CD4-positive, alpha-beta T cell treated with Interleukin-12 subunit alpha and Interleukin-12 subunit beta, for 1 hour (primary cell): ENCODE measurements at regions not wholly inside any gene's neighbourhood (a gene's known extent, or its start where the extent isn't known, plus 50 kb on each side); places are given as distances from the start of the nearest gene placed in this dataset.

Experiments
- DNase-seq: peaks from one replicate; pipeline ENCODE4 v3.0.0-alpha.2; 2020

DNA sequence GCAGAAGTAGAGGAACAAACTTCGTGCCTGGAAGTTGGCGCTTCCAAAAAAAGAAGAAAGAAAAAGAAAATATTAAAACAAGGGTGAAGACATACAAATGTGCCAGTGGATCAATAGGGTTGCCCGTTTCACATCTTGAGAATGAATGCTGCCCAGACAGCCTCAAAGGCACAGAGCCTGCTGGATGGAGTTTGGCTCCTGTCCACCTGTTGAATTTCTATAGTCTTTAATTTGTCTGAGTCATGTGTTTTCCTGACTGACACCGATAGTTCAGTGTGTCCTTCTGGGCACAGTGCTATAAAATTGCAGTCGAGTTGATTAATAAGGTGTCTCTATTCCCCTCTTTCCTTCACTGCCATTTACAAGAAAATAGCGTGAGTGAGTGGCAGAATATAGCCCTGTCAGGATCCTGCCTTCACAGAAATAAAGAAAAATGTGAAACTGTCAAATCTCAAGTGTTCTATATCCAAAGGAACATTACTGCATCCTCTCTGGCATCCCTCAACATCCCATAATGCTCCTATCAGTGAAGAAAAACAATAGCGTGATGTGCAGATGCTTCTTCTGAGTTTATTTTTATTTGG is 471.3 kb upstream of the AUTS2 start:
- no peak for DNase-seq

DNA sequence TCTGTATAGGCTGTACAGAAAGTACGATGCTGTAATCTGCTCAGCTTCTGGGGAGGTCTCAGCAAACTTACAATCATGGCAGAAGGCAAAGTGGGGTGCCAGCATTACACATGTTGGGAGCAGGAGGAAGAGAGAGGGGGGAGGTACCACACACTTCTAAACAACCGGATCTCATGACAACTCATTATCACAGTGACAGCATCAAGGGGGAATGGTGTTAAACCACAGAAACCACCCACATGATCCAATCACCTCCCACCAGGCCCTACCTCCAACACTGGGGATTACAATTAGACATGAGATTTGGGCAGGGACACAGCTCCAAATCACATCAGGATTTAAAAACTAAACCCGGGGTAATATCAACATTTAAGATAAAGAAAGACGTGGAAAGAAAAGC is 468.8 kb upstream of the AUTS2 start:
- DNase-seq, result no peak

DNA sequence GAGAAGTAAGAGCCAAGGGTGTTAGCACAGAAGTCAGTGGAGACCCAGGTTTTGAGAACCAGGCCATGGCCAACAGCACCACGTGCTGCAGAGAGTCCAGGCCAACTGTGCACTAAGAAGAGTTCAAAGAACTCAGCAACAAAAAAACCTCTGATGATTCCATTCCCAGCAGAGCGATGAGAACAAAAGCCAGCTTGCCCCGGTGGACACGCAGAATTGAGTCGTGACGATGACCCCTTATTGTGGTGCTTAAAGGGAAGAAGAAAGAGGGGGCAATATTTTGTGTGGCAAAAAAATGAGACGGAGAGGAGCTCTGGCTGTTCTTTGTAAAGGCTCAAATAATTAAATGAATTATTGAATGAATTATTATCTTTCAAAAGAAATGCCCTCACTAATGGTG is 468.3 kb upstream of the AUTS2 start:
- DNase-seq, result no peak

DNA sequence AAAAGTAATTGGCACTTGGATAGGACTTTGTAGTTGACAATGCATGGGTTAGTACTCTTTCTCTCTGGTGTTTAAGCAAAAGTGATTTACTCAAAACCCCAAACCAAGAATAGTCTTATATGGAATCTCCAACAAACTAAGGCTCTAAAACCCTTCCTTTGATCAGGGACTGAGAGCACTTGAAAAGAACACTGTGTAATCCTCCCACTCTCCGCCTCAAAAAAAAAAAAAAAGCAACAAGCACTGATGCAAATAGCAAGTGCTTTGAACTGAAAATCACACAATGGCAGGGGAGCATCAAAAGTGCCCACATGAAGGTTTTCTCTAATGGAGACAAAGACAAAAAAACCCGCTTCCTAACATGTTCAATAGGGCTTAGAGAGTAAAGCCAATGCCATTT is 467.9 kb upstream of the AUTS2 start:
- no peak for DNase-seq

DNA sequence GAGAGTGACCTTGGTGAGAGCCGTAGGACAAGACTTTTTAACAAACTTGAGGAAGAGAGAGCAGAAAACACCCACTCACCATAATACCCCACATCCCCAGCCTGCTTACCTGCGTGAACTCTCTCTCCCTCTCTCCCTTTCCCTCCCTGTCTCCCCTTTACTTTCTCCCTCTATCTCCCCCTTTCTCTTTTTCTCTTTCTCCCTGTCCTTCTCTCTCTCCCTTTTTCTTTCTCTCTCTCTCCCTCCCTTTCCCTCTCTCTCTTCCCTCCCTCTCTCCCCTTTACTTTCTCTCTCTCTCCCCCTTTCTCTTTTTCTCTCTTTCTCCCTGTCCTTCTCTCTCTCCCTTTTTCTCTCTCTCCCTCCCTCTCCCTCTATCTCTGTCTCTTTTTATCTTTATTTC is 464.0 kb upstream of the AUTS2 start:
- no peak for DNase-seq

DNA sequence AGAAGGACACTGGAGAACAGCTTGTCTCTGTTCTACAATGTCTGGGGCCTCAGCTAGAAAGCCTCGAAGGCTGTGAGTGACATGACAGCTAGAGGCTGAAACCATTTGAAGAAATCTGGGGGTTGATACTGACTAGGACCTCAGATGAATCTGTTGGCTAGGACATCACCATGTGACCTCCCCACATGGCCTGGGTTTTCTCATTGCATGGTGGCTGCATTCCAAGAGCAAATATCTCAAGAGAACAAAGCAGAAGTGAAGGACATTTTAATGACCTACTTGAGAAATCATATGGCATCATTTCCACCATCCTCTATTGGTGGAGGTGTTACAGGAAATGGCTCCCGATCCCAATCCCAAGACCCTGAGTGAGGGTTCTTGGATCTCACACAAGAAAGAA is 450.6 kb upstream of the AUTS2 start:
- DNase-seq, result no peak

DNA sequence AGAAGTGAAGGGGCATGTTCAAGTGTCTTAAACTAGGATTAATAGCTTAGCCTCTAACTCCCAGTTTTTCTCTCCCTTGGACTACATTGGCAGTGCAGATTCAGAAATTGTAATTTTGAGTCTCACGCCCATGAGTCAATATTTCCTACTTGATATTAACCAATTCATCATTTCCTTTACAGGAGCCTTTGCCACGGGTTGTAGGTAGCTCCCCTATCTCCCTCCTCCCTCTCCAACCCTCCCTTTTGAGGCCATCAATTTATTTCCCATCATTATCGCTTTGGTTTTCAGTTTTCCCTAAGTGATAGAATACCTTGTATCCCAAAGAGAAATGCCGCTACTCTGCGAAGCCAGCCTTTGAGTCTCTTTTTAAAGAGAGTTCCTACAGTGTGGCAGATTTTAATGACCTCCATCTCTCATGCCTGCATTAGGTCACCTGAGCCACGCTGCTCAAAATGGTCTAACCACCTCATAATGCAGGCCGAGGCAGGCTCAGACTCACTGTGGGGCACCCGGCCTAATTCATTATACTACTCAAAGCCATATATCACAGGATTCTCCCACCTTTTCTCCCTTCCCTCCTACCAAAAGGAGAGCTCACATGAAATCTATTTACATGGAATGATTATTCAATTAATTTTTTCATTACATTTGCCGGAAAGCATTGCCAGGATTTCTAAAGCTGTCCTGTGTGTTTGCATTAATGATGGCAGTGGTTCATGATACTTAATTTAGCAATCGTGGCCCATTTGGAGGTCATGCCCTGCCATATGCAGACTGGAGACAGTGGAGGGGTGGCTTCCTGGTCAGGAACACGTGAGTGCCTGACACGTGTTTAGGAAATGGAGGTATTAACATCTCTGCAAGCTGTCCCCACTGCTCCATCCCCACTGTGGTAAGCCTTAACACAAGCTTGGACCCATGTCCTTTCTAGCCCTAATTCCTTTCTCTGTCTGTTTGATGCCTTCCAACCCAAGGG is 448.2 kb upstream of the AUTS2 start:
- DNase-seq, result no peak

DNA sequence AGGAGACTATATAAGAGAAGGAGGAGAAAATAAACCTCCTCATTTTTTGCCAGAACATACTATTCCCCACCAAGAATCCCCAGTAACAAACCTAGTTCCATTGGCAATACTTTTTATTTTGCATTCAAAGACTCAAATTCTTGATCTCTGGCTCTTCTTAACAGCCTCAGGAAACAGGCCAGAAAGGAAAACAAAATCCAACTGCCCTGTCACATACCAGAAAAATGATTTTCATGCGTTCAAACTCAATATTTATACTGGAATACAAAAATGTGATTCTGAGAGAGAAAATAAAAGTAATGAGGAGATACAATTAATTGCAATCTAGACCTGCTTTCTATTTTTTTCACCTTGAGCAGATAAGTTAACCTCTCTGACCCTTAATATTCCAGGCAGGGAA is 435.9 kb upstream of the AUTS2 start:
- DNase-seq, result no peak

DNA sequence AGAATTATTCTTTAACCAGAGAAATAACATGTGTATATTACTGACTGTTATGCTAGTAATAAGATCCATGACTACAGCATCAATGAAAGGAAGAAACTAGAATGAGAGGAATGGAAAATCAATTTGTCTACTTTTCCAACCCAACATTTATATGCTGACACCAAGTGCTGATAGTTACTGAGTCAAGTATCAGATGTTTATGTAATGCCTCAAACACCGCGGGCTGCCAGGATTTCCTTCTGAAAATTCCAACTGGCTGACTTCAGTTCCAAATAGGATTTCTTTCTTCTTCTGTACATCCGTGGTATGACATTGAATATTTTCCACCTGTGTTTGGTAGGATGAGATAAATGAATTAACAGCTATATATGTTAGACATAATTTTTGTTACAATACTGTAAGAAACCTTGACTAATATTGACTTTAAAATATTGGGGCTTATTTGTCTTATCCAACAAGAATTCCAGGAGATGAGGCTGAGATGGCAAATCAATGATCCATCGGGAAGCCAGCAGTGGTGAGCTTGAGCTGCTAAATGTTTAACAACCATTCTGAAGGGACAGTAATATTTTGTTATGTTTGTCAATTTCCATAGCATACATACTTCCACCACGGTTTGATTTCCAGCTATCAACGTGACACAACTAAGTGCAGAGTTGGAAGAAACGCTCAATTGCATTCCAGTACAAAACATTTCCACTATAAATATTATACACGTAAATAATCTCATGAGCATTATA is 435.2 kb upstream of the AUTS2 start:
- DNase-seq, result no peak

DNA sequence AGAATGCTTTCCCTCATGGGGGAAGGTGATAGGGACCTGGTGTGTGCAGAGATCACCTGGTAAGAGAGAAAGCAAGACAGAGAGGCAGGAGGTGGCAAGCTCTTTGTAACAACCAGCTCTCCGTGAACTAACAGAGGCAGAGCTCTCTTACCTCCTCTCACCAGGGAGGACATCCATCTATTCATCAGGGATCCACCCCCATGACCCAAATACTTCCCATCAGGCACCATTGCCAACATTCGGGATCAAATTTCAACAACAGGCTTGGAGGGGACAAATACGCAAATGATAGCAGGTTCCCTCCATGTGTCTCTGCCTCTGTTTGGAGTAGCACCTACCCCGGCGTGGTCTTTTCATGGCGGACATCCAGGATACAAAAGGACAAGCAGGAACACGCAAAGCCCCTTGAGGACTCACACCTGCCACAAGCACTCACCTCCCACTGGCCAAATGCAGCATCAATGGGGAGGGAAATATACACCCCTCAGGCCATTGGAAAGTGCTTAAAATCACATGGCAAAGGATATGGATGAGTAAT is 431.2 kb upstream of the AUTS2 start:
- no peak for DNase-seq

DNA sequence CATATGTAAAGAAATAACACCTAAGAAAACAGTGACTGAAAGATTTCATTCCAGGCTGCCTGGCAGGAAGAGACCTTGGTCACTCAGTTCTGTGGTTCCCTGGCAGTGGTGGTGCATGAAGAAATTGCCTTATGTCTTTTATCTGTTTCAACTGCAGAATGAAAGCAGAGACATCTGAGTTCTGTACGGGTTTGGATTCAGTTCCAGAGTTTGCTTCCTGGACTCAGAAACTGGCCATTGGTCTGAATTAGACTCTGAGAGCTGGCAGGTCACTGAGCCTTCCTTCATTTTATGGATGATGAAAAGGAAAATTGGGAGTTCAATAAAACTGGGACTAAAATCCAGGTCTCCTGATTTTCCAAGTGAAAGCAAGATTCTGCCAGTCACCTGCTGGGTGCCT is 428.9 kb upstream of the AUTS2 start:
- DNase-seq, result no peak

DNA sequence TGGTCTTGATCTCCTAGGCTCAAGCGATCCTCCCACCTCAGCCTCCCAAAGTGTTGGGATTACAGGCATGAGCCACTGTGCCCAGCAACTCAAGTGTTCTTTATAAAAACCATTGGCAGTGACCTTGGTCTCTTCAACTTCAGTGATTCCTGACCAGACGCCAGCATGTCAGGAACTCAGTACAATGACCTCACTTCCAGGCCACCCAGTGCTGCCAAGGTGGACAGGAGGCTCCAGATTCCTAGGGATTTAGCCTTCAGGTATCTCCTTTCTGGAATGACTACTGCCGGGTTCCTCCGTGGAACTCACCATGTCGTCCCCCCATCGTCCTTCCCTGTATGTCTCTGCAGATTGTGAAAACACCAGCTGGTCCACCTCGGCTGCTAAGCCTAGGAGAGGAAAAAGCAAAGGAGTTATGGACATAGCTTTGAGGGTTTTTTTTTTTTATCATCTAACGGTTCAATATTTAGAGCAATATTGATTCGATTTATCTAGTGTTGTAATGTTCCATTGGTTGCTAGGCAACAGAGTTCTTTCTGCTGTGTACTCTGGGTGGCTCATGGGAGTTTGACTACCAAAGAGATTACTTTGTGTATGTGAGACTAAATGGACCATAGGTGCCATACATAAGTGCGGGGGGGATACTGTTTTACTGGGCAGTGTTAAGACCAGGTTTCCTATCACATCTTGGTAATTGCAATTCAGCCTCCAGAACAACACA is 425.8 kb upstream of the AUTS2 start:
- DNase-seq, result no peak

DNA sequence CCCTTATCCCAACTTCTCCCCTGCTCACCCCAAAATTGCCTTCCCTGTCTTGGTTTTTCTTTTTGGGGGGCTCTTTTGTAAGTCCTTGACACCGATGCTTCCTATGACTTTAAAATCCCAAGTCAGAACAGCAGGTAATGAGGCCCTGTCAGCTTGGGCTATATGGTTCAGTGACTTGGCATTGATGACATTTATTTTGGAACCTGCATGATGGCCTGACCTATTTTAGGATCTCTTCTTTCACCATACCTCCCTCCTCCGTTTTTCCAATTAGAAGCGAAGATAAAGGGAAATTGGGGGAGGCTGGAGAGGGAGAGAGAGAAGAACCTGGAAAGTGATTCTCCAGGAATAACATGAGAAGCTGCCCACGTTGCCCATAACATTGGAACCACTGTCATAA is 424.9 kb upstream of the AUTS2 start:
- DNase-seq, result no peak

DNA sequence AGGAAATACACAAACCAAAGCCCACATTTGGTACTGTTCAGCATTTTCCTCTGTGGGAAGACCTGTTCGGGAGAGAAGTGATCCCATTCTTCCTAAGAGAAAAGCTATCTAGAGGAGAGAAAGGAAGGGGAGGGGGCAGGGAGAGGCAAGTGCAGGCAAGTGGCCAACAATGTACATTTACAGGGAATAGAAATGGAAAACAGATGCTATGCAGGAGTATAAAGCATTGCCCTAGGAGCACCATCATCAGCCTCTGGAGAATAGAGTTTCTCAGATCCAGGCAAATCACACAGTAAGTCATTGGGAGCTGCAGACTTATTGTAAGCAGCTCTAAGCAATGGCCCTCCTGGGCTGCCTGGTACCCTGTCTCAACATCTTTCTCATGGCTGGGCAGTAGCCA is 424.4 kb upstream of the AUTS2 start:
- no peak for DNase-seq

DNA sequence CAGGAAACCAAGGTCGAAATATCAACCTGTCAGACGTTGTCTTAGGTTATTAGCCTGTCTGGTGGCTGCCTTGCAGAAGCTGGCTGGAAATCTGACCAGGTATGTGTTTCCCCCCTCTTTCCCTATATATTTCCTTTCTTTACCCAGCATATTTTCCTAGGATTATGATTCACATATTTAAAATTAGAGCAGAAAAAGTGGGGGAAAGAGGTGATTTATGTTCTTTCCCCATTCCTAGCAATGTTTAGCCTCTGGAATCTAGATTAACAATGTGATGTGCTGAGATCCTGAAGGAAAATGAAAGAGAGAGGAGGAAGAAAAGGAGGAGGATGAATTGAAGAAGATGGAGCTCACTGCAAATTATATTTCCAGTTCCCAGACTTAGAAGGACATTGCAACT is 421.4 kb upstream of the AUTS2 start:
- DNase-seq, result no peak

DNA sequence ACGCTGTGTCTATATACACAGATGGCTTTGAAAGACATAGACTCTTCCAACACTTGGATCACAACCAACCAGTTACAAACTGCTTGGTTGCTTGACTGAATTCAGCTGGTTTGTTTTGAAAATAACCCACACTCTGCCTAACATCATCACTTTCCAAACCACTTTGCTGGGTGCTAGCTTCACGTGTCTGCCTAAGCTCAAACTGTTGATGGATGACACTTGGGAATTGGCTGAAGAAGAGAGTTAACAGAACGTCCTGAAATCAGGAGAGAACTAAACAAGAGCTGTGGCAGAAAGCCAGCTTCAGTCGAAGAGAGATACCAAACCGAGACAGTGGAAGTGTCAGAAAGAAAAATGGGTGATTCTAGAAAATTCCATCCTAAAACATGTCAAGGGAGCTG is 420.8 kb upstream of the AUTS2 start:
- no peak for DNase-seq

DNA sequence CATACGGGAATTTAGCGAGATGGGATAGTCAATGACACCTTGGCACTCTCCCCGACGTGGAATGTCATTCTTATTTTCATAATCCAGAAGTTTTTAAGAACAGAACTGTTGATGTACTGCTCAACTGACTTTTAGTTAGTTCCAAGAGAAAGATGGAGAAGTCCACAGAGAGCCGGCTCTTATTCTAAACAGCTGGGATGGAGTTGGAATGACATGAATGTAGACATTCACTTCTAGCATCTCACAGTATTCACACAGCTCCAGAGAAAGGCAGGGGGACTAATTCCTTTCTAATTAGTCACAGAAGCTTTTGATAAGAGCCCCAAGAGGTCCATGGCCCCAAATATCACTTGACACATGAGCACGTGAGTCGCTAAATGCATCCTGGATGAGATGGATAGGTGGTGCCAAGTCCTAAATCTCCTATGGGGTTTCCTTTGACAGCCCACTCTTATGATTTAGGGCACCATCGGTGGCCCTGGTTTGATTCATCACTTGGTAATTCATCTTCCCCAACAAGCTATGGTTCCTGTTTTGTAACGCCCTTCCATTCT is 420.3 kb upstream of the AUTS2 start:
- DNase-seq, result no peak

DNA sequence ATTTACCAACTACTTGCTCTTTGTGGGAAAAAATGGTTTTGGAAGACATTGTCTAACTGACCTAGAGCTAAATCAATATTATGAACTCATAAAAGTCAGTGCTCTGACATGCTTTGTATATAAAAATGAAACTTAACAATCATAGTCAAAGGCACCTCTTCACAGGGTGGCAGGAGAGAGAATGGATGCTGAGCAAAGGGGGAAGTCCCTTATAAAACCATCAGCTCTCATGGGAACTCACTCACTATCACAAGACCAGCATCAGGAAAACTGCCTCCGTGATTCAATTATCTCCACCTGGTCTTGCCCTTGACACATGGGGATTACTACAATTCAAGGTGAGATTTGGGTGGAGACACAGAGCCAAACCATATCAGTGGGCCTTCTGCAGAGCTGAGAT is 417.6 kb upstream of the AUTS2 start:
- DNase-seq, result no peak

DNA sequence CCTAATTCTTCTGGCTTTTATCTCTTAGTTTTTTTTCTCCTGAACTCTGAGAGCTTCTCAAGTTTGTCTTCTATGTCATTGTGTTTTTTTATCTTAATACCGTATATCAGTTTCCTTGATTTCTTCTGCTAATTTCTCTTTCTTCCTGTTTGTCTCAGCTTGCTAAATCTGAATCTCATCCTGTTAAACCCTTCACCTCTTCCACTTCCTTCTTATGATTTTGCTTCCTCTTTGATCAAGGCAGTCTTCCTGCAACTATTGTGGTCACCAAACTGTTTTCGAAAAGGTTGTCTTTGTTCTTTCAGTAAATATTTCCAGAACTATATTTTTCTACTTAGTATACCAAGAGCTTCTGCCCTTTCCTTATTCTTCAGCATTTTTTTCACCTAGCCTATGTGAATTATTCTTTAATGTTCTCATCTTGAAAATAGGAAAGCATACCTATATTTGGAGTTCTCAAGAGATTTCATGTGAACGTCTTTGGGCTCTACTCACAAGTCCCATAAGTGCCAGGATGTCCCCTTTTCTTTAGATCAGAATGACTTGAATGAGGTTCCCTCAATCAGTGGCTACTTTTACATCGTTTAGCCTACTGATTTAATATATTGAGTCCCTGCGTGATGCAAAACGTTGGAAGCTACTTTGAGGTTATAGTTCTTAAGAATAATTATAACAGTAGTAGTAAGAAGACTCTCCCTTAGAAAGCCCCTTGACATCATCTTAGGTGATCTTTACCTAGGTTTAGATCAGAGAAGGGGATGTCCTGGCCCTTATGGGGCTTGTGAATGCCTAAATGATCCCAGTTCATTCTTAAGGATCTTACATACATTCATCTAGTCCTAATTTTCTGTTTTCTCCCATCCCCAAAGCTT is 415.4 kb upstream of the AUTS2 start:
- DNase-seq, result no peak

DNA sequence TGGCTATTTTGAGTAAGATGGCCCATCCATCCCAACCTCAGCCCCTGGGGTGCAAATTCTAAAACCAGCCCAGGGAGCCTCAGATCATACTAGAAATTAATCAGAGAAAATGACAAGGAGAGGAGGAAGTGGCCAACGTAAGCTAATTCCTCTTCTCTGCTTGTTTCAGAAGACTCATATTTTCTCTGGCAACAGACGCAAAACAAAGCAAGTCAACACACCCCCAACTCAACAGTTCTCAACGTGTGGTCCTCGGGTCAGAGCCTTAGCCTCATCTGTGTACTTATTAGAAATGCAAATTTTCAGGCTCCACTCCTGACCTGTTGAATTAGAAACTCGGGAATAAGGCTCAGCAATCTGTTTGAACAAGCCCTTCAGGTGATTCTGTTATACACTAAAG is 413.9 kb upstream of the AUTS2 start:
- DNase-seq, result no peak

DNA sequence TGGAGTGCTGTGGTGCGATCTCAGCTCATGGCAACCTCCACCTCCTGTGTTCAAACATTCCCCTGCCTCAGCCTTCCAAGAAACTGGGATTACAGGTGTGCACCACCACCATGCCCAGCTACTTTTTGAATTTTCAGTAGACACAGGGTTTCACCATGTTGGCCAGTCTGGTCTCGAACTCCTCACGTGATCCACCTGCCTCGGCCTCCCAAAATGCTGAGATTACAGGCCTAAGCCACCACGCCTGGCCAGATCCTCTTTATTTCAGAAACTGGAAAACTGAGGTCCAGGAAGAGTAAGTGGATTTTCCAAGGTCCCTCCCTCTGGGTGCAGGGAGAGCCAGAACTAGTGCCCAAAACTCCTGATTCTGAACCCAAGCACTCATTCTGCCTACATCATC is 413.1 kb upstream of the AUTS2 start:
- no peak for DNase-seq

DNA sequence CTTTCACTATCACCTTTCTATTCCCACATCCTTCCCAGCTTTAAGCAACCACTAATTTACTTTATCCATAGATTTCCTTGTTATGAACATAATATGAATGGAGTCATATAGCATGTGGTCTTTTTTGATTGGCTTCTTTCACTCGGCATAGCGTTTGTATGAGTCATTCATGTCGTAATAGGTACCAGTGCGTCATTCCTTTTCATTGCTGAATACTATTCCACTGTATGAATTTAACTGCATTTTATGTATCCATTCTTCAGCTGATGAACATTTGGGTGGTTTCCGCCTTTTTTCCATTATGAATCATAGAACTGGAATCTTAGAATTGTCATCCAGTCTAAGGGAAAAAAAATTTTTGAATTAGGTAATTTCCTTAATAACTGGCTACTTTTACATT is 411.3 kb upstream of the AUTS2 start:
- no peak for DNase-seq
